Lung (tissue), 11 donors: ENCODE measurements at regions not wholly inside any gene's neighbourhood (a gene's known extent, or its start where the extent isn't known, plus 50 kb on each side); places are given as distances from the start of the nearest gene placed in this dataset.
A peak's percentile ranks its signal among the peaks of the same experiment; 100 is the strongest.

ENCODE experiments used
- ATAC-seq: fragments of 200-7000 bp; cut with Tn5 transposase; one replicate; pipeline ENCODE4 v1.9.1; 2020; ENCODE audit warnings: moderate number of reproducible peaks; ENCODE audit not compliant: insufficient read depth, low FRiP score
- DNase-seq, 3 donors: peaks; one replicate each; pipeline ENCODE4 v3.0.0-alpha.2; 2013 to 2017
- H3K27ac ChIP-seq, 2 donors: one replicate each; pipeline ENCODE4 v1.5.1; 2013; ENCODE audit warnings: mild to moderate bottlenecking in 2 of 2, moderate library complexity in 2 of 2, control low read depth in 1 of 2, inconsistent platforms in 1 of 2, low read depth in 1 of 2, low read length in 1 of 2
- H3K27me3 ChIP-seq, 3 donors: one replicate each; pipeline ENCODE4 v1.5.1; 2013; ENCODE audit warnings: low read length in 2 of 3; ENCODE audit not compliant: control insufficient read depth in 3 of 3, insufficient read depth in 3 of 3
- H3K36me3 ChIP-seq, 4 donors: one replicate each; pipeline ENCODE4 v1.5.1; 2013; ENCODE audit warnings: low read length in 4 of 4, mild to moderate bottlenecking in 1 of 4, moderate library complexity in 1 of 4; ENCODE audit not compliant: control insufficient read depth in 4 of 4, insufficient read depth in 4 of 4
- H3K4me1 ChIP-seq, 5 donors: one replicate each; pipeline ENCODE4 v1.5.1; 2013; ENCODE audit warnings: low read length in 5 of 5, mild to moderate bottlenecking in 2 of 5, moderate library complexity in 1 of 5; ENCODE audit not compliant: control insufficient read depth in 5 of 5, insufficient read depth in 5 of 5
- H3K4me3 ChIP-seq: one replicate; pipeline ENCODE4 v1.5.1; 2013; ENCODE audit warnings: mild to moderate bottlenecking, control low read depth, moderate library complexity
- H3K9ac ChIP-seq, 2 donors: one replicate each; pipeline ENCODE4 v1.5.1; 2013; ENCODE audit warnings: low read length in 2 of 2, control low read depth in 1 of 2; ENCODE audit not compliant: insufficient read depth in 1 of 2
- H3K9me3 ChIP-seq, 4 donors: one replicate each; pipeline ENCODE4 v1.5.1; 2013; ENCODE audit warnings: low read length in 3 of 4, mild to moderate bottlenecking in 1 of 4, moderate library complexity in 1 of 4; ENCODE audit not compliant: control insufficient read depth in 4 of 4, insufficient read depth in 3 of 4
- WGBS, 2 donors: extraction: QIAGEN DNeasy Blood & Tissue Kit; methylation state at CpG; one replicate each; pipeline ENCODE4 v1.1.7; 2013; 5-methylcytosine and 5-hydroxymethylcytosine counted together
- TF ChIP-seq, protein P1 (sequence below): IDR thresholded peaks from 2 replicates; pipeline ENCODE4 v1.5.1; 2012; ENCODE audit warnings: mild to moderate bottlenecking; ENCODE audit errors: control extremely low read depth, extremely low read depth
- donor health status: control.
- donor health status: control.
- donor health status: Bipolar disorder and iron deficiency.
- donor health status: healthy.
- donor health status: DM: yes; HTN: yes; CAD: no.

DNA sequence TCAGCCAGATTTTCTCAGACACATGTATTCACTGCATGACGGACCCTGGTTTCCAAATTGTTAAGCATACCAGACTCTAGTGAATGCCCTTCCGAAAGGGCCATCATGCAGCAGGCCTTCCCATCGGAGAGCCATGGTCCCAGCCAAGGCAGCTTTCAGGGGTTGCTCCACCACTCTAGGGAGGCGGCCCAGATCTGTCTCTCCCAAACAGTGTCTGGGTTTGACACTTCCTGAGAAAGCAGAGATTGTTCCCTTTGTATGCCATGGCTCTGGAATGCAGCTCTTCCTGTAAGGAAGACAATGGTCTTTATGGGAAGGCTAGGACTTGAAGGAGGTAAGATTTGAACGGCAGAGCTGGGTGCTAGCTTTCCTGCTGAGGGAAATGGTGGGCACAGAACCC is 178.8 kb upstream of the BMPER start:
- Histone ChIP-seq H3K4me1 (peaks cover 0 to 68% (median 16%) of the 10 kb centered on the region in 5 donors), H3K9me3 (no peaks in the 10 kb centered on the region), H3K9ac (no peak overlapping the region), H3K36me3 (no peaks in the 10 kb centered on the region), H3K27me3 (no peaks in the 10 kb centered on the region), H3K4me3 (no peak overlapping the region), H3K27ac (peak overlapping the region in 1 of 2 donors; percentile 43)
- ATAC-seq: no peak
- DNase-seq: no peak
- WGBS, 2 donors: 70 to 82% methylated on average over 5 of the region's 5 CpGs
- TF ChIP-seq, protein P1, sequence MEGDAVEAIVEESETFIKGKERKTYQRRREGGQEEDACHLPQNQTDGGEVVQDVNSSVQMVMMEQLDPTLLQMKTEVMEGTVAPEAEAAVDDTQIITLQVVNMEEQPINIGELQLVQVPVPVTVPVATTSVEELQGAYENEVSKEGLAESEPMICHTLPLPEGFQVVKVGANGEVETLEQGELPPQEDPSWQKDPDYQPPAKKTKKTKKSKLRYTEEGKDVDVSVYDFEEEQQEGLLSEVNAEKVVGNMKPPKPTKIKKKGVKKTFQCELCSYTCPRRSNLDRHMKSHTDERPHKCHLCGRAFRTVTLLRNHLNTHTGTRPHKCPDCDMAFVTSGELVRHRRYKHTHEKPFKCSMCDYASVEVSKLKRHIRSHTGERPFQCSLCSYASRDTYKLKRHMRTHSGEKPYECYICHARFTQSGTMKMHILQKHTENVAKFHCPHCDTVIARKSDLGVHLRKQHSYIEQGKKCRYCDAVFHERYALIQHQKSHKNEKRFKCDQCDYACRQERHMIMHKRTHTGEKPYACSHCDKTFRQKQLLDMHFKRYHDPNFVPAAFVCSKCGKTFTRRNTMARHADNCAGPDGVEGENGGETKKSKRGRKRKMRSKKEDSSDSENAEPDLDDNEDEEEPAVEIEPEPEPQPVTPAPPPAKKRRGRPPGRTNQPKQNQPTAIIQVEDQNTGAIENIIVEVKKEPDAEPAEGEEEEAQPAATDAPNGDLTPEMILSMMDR: no peak

DNA sequence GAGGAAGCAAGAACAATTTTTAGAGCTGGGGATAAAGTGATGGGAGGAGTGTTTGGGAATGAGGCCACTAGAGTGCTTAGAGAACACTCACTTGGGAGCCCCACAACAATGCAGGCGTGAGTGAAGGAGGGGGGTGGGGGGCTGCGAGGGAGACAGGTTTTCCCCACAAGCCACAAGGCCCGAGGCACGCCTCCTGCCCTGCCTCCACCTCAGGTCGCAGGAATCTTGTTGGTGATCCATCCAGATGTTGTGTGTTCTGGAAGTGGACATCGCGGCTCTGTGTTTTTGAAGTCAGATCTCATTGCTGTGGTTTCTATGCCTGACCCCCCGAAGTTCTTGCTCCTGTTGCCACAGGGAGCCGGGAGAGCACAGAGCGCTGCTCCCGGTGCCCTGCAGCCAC is 178.0 kb upstream of the BMPER start:
- 74 to 81% methylated on average over 11 of the region's 11 CpGs for WGBS, 2 donors
- ATAC-seq (no peak), DNase-seq (no peak)
- Histone ChIP-seq H3K4me3 (no peak overlapping the region), H3K27ac (peak overlapping the region in 1 of 2 donors; percentile 43), H3K4me1 (peaks cover 0 to 75% (median 20%) of the 10 kb centered on the region in 5 donors), H3K36me3 (no peaks in the 10 kb centered on the region), H3K9ac (no peak overlapping the region), H3K9me3 (no peaks in the 10 kb centered on the region), H3K27me3 (no peaks in the 10 kb centered on the region)
- TF ChIP-seq, protein P1: no peak

DNA sequence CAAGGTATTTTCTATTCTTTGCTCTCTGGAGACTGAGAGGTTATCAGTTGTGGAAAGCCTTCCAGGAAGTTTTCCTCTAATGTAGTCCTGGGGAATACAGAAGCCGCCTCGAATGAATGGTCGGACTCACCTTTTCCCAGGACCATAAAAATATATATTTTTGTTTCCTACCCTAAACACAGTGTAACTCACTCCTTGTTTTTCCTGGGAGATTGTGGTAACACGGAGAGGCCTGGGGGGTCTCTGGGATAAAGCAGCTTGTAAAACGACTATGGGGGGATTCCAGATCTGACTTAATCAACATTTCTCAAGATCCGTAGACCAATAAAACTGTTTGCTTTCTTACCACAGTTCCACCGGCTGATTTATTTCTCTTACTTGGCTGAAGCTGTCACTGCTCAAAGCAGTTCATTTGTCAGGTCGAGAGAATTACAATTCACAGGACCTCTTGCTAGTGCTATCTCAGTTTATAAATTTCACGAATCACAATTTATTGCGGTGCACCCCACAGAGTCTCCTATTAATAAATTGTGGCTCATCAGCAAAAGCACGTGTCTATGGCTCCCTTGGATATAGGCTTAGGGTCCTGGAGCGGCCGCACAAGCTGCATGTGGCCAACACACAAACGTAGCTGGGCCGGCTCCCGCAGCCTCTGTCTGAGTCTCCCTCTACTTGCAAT is 176.3 kb upstream of the BMPER start:
- H3K27me3 ChIP-seq: no peaks in the 10 kb centered on the region
- peaks cover 0 to 82% (median 21%) of the 10 kb centered on the region in 5 donors for H3K4me1 ChIP-seq
- H3K9ac ChIP-seq: no peak overlapping the region
- no peak overlapping the region for H3K4me3 ChIP-seq
- H3K36me3 ChIP-seq: no peaks in the 10 kb centered on the region
- no peaks in the 10 kb centered on the region for H3K9me3 ChIP-seq
- no peak overlapping the region for H3K27ac ChIP-seq
- no peak for ATAC-seq
- 84 to 90% methylated on average over 16 of the region's 16 CpGs for WGBS, 2 donors
- peak; percentile 51 to 79 (median 70) for DNase-seq
- TF ChIP-seq, protein P1: no peak

DNA sequence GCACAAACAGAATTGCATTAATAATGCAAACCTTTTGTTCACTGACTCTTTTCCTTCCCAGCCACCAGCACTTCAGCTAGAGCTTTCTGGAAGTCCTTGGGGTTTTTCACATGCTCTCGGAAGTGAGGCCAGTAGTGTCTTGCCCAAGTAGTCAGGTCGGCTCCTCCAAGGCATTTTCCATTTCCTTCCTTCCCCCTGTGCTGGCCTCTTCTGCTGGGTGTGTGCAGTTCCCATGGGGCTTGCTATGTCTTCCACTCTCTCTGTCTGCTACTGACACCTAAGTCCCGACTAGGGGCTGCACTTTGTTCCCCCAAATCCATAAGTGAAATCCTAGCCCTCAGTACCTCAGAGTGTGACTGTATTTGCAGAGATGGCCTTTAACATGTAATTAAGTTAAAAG is 175.6 kb upstream of the BMPER start:
- ATAC-seq (no peak), DNase-seq (peak in 1 of 3 donors; percentile 56)
- no peak overlapping the region for H3K4me3 ChIP-seq
- H3K9ac ChIP-seq: no peak overlapping the region
- TF ChIP-seq, protein P1: no peak
- no peaks in the 10 kb centered on the region for H3K36me3 ChIP-seq
- no peaks in the 10 kb centered on the region for H3K27me3 ChIP-seq
- H3K4me1 ChIP-seq: peaks cover 0 to 89% (median 27%) of the 10 kb centered on the region in 5 donors
- H3K9me3 ChIP-seq: no peaks in the 10 kb centered on the region
- WGBS, 2 donors: 40 to 51% methylated on average over 3 of the region's 3 CpGs
- no peak overlapping the region for H3K27ac ChIP-seq
